HG03378 (cell line): ENCODE measurements at regions not wholly inside any gene's neighbourhood (a gene's known extent, or its start where the extent isn't known, plus 50 kb on each side); places are given as distances from the start of the nearest gene placed in this dataset.
"Not testable (repeated sequence)": the region's sequence is repeated elsewhere in the genome, so short reads cannot be mapped to it uniquely, and the experiment has no call there.

ENCODE experiments used
- ATAC-seq: cut with Tn5 transposase; IDR thresholded peaks from one replicate; pipeline ENCODE4 v1.9.1; 2021; ENCODE audit warnings: mild to moderate bottlenecking, moderate library complexity; ENCODE audit not compliant: unreplicated experiment

- ATAC-seq: no peak
These were observed 415.4 kb downstream of the MAGEB5 start for GRCh38 chrX:26631385-26631784.

DNA sequence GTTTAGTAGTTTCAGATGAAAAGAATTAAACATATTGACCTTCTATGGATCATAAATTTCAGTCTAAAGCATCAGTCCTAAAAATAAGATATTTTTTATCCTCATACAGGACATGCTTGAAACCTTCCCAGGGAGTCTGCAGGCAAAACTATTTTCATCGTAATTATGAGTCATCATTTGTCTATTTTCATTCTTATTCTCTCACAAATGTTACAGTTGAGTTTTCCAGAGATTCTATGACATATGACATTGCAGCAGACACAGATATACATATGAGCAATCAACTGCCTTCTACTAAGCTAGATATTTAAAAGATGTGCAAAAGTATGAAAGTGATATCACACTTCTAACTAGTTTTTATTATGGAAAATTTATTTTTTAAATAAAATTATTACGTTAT lies 398.0 kb downstream of the MAGEB5 start:
- ATAC-seq: no peak

DNA sequence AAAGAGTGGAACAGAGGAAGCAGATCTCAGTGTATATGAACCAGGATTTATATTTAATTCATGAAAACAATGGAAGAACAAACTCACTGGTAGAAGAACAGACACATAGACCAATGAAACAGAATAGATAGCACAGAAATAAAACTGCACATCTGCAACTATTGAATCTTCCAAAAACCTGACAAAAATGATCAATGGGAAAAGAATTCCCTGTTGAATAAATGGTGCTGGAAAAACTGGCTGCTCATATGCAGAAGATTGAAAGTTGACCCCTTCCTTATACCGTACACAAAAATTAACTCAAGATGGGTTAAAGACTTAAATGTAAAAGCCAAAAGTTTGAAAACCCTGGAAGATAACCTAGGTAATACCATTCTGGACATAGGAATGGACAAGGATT lies 391.0 kb downstream of the MAGEB5 start:
- ATAC-seq: no peak

DNA sequence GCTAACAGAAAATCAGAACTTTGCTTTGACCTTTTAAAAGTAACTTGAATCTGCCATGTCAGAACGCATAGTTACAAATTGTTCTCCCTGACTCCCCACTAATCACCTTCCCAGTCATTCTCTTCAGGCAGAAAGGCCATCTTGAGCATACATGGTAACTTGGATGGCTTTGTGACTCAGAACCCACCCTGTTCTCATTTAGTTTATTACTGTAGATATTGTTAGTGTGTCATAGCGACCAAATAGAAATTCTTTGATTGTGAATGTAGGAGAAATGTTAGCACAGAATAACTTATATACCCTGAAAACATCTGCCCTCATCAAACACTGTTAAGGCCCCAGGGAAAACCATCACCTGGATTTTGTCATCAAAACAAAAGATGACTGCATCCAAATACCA lies 382.0 kb downstream of the MAGEB5 start:
- ATAC-seq: no peak

DNA sequence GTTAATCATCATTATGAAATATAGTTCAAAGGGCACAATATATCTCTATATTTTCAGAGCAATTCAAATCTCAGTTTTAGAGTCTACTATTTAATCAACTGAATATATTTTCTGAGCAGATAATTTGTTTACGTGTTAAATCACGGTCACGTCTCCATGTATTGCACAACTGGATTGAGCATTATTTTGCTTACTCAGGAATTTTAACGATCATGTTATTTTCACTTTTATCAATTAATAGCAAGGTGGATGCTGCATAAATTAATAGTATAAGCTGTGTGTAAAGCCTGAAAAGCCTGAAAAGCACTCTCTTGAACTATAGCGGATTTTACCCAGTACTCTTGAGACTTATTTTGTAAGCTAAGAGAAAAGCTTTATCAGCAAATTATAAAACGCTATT lies 374.9 kb downstream of the MAGEB5 start:
- ATAC-seq: no peak

DNA sequence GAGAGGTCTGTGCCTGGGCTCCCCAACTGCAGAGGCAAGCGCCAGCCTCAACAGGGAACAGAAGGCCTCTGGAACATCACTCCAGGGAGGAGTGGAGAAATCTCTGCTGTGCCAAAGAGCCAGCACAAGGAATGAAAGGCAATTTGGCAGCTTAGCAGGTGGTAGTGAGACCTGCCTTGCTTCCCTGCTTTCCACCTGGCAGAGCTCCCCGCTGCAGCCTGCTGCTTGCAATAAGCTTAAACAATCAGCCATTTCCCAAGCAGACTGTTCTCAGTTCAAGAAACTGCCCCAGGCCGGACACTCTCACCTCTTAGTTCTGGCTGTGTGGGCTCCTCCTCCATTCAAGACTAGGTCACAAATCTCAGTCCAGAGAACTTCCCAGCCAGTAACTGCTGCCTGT lies 370.6 kb downstream of the MAGEB5 start:
- ATAC-seq: no peak

DNA sequence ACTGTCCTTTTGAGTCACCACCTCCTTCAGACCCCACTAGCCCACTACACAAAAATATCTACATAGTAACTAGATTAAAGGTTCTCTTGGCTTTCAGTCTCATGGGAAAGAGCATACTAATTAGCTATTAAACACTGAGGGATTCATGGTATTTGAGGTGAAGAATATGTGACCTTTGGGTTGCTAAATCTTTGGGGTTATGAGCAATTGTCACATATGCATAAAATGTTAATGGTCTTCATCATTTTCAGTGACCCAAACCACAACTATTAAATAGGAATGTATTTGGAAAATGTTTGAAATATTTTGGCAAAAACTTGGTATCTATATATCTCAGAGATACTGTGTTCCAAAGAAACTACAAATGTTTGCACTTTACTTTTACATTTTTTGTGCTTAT lies 365.1 kb downstream of the MAGEB5 start:
- no peak for ATAC-seq

DNA sequence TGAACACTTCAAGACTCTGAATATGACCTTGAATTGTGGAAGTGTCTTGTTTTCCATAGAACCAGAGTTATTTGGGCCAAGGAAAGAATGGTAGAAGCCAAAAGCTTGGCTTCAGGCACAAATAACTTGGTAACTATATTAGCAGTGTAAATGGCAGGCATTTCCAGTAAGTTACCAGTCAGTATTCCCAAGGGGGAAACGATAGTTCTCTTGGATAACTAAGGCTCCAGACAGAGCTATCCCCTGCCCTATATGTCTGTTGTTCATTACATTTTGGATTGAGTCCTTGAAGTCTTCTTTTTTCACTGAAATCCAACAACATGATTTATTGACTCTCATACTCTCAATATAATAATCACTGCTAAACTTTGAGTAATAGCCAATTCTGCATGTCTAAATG lies 364.1 kb downstream of the MAGEB5 start:
- no peak for ATAC-seq

- no peak for ATAC-seq
These were observed 358.3 kb downstream of the MAGEB5 start for GRCh38 chrX:26574234-26574633.

GRCh38 chrX:26562156-26562555 lies 346.2 kb downstream of the MAGEB5 start:
- ATAC-seq: no peak

DNA sequence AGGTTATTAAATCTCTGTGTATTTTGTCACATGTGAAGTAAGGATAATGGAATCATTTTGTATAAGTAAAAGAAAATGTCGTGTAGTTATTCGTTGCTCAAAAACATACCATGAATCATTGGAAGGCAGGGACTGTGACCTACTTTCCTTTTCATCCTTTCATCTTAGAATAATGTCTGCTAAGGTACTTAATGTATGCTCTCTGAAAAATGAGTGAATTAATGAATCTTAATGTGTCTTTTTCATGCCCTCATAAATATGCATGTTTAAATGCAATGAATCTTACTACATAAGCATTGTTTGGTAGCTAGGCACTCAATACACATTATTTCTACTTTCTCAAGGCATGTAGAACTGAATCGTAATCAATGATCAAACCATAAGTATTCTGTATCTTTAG lies 343.9 kb downstream of the MAGEB5 start:
- no peak for ATAC-seq

DNA sequence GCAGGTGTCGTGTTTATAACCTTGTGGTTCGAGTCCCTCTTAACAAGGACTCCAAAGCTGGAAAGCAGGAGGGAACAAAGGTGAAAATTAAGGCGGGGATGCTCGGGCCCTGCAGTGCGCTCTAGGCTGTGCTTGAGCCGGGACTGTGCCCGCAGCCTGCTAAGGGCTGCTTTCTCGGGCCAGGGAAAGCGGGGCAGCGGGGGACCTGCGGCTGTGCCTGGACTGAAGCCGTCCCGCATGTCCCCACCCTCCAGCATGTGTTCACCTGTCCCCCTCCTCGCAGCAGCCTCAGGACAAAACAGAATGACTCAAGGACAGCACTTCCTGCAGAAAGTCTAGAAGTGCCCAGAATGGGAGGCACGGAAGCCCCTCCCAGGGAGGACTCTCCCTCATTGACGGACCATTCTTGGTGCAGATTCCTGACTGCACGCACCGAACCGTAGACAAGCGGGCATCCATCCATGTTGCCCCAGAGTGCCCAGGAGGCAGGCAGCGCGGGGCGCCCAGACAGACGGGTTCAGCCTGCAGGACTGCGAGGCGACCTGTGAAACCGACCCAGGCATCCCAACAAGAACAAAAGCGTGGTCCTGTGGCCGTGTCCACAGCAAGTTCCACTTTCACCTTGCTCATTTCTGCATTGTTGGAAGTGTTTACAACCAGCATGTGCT lies 342.9 kb downstream of the MAGEB5 start:
- ATAC-seq: no peak

DNA sequence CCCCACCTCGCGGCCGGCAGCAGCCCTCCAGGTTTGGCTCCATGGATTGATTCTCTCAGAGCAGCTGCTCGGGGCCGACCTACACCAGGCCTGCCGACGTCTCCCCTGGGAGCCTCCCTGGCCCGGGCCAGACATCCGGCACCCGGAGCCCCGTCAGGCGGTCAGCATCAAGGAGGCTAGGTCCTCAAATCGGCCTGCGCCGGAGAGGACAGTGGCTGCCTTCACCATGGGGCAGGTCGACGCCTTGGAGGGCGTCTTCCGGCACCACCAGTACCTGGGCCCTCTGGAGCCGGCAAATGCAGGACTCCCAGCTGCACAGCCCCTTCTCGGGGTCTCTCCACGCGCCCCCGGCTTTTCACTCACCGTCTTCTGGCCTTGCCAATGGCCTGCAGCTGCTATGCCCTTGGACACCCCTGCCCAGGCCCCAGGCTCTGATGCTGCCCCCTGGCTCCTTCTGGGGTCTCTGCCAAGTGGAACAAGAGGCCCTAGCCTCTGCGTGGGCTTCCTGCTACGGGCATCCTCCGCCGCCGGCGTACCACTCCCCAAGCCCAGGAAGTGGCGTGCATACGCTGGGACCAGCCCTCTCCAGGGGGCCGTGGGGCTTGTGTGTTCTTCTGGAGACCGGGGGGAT lies 341.8 kb downstream of the MAGEB5 start:
- ATAC-seq: no peak

DNA sequence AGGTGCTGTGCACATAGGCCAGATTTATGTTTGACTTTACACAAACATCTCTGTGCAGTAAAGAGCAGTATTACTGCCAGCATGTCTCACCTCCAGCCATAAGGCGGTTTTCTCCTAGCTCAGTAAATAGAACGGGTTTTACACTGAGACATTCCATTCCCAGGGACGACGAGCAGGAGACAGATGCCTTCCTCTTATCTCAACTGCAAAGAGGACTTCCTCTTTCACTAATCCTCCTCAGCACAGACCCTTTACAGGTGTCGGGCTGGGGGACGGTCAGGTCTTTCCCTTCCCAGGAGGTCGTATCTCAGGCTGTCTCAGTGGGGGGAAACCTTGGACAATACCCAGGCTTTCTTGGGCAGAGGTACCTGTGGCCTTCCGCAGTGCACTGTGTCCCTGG lies 309.8 kb downstream of the MAGEB5 start:
- ATAC-seq: not testable (repeated sequence)

GRCh38 chrX:26522501-26522900 lies 306.5 kb downstream of the MAGEB5 start:
- ATAC-seq: no peak

DNA sequence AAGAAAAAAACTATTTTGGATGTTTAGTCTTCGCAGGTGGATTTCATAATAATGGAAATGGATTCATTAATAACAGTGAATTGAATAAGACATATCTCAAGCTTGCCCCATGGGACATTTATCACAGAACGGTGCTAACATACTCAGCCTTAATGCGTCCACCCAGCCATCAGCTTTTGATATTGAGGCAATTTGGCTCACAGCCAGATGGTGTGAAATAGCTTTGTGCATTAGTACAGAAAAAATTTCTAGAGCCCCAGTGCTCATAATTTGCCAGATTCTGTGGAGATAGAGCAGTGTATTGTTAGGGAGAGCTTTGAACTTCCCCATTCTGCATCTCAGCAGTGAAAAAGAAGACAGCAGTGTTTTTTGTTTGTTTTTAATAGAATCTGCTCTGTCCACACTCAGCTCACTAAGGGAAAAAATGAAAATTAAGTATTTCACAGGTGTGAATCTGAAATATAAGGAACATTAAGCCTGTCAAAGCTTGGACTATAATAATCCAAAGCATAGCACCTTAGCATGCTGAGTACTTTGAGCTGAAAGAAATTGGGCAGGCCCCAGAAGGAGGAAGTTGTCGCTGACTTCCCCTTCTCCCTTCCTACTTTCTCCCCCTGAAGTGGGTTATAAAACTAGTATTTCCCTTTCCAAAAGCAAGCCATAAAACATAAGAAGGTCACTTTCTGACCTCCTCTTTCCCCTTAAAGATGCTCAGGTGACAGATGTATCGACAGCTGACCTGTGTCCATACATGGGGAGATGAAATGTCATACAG lies 295.8 kb downstream of the MAGEB5 start:
- ATAC-seq: no peak

- ATAC-seq: no peak
These were observed 255.0 kb downstream of the MAGEB5 start for GRCh38 chrX:26470941-26471340.

DNA sequence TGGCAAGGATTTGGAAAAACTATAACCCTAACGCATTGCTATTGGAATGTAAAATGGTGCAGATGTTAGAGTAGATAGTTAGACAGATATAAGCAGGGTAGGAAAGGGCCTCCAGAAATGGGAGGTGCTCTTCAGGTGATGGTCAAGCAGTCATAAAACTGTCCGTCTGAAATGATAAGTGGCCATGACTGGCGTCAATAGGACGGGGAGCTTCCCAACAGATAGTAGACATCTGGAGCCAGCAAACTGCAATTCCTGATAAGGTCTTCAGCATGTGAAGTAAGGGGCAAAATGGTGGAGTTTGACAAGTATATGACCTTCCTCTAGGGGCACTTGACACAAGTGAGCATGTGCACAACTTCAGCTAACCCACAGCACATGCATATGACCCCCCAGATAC lies 250.4 kb downstream of the MAGEB5 start:
- ATAC-seq: no peak

GRCh38 chrX:26445288-26445687 lies 229.3 kb downstream of the MAGEB5 start:
- ATAC-seq: no peak

GRCh38 chrX:26444417-26444816 lies 228.4 kb downstream of the MAGEB5 start:
- ATAC-seq: not testable (repeated sequence)

DNA sequence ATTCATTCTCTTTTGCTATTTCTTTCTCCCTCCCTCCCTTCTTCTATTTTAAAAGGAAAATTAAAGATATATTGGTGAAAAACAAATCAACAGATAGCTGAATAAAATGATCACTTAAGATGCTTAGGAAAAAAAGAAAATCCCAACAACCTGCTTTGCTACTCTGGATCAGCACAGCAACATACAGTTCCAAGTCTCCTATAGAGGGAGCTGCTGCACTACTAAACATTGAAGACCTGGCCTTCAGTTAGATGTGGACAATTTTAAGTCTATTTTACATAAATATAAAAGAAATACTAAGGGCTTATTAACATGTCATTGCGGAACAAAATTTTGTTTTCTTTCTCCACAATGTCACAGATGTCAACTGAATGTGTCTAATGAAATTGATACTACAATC lies 226.4 kb downstream of the MAGEB5 start:
- no peak for ATAC-seq

DNA sequence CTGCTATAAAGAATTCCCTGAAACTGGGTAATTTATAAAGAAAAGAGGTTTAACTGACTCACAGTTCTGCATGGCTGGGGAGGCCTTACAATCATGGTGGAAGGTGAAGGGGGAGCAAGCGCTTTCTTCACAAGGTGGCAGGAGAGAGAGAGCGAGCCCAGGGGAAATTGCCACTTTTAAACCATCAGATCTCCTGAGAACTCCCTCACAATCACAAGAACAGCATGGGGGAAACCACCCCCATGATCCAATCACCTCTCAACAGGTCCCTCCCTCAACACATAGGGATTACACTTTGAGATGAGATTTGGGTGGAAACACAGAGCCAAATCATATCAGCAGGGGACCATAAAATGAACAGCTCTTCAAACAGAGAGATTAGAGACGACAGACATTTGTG lies 198.6 kb downstream of the MAGEB5 start:
- ATAC-seq: no peak
